ENCODE measurements at regions not wholly inside any gene's neighbourhood (a gene's known extent, or its start where the extent isn't known, plus 50 kb on each side); places are given as distances from the start of the nearest gene placed in this dataset.
"Not testable (repeated sequence)": the region's sequence is repeated elsewhere in the genome, so short reads cannot be mapped to it uniquely, and the experiment has no call there.

- no peak overlapping the region for H3K4me3 ChIP-seq (ENCODE audit: low read length)
Observed at GRCh38 chr12:47366157-47366556, 286.4 kb upstream of the AMIGO2 start.

DNA sequence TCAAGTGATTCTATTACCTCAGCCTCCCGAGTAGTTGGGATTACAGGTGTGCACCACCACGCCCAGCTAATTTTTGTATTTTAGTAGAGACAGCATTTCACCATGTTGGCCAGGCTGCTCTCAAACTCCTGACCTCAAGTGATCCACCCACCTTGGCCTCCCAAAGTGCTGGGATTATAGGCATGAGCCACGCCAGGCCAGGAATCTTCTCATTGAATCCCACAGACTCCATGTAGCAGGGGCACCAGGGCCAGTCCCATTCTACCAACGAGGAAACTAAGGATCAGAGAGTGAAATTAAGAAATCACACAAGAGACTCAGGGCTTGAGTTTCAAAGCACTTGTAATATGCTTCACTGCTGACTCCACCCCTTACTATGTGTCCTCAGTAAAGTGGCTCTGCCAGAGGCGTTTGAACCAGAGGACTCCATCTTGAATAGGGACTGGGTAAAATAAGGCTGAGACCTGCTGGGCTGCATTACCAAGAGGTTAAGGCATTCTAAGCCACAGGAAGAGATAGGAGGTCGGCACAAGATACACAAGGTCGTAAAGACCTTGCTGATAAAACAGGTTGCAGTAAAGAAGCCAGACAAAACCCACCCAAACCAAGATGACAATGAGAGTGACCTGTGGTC, 285.8 kb upstream of the AMIGO2 start:
- WGBS (ENCODE audit: insufficient coverage), result 54% methylated on average over 2 of the region's 7 CpGs
- not testable (repeated sequence) for H3K36me3 ChIP-seq (ENCODE audit: control insufficient read depth, insufficient read depth, low read length); H3K9me3 ChIP-seq (replicated peaks; ENCODE audit: control insufficient read depth, low read depth, low read length); H3K4me3 ChIP-seq (ENCODE audit: low read length); H3K27ac ChIP-seq (ENCODE audit: low read length); DNase-seq; H3K27me3 ChIP-seq (ENCODE audit: control insufficient read depth, insufficient read depth, low read length); H3K4me1 ChIP-seq (ENCODE audit: control insufficient read depth, insufficient read depth, low read length)

More at GRCh38 chr12:47366157-47366556, 286.4 kb upstream of the AMIGO2 start:
- no peaks in the 10 kb centered on the region for H3K4me1 ChIP-seq (ENCODE audit: control insufficient read depth, insufficient read depth, low read length)
- H3K27ac ChIP-seq (ENCODE audit: low read length), result no peak overlapping the region
- H3K27me3 ChIP-seq (ENCODE audit: control insufficient read depth, insufficient read depth, low read length), result no peaks in the 10 kb centered on the region
- 60% methylated on average over 1 of the region's 2 CpGs for WGBS (ENCODE audit: insufficient coverage)
- H3K9me3 ChIP-seq (replicated peaks; ENCODE audit: control insufficient read depth, low read depth, low read length), result no peaks in the 10 kb centered on the region
- DNase-seq, result peak; percentile 56
- no peaks in the 10 kb centered on the region for H3K36me3 ChIP-seq (ENCODE audit: control insufficient read depth, insufficient read depth, low read length)

GRCh38 chr12:47364261-47364660, 284.5 kb upstream of the AMIGO2 start:
- no peak overlapping the region for H3K27ac ChIP-seq (ENCODE audit: low read length)
- no peaks in the 10 kb centered on the region for H3K4me1 ChIP-seq (ENCODE audit: control insufficient read depth, insufficient read depth, low read length)
- H3K27me3 ChIP-seq (ENCODE audit: control insufficient read depth, insufficient read depth, low read length), result no peaks in the 10 kb centered on the region
- WGBS (ENCODE audit: insufficient coverage), result no CpG with 5 or more reads among the region's 2 CpGs
- no peaks in the 10 kb centered on the region for H3K9me3 ChIP-seq (replicated peaks; ENCODE audit: control insufficient read depth, low read depth, low read length)
- no peak for DNase-seq
- H3K36me3 ChIP-seq (ENCODE audit: control insufficient read depth, insufficient read depth, low read length), result no peaks in the 10 kb centered on the region
- no peak overlapping the region for H3K4me3 ChIP-seq (ENCODE audit: low read length)

DNA sequence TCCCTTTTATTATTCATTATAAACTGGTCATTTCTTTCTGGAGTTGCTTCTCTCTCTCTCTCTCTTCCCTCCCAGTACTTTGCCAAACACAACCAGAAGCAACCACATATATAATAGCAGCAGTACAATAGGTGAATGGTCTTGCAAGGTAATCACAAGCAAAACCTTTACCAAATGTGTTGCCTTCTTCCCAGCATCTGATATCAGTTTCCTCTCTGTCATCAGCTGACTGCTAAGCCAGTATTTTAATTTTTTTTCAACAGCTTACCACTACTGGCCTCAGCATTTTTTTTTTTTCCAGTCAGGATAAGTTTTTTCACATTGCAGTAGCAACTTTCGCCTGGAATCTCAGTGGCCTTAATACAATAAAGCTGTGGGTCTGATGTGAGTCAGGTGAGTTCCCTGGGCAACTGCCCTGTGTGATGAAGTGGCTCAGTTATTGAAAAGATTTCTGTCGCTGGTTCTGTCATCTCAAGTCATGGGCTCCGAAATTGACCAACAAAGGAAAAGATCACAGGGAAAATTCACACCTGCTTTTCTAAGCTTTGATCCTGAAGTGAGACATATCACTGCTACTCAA, 282.5 kb upstream of the AMIGO2 start:
- no CpG with 5 or more reads among the region's 3 CpGs for WGBS (ENCODE audit: insufficient coverage)
- Histone ChIP-seq H3K4me1 (ENCODE audit: control insufficient read depth, insufficient read depth, low read length) (no peaks in the 10 kb centered on the region), H3K27ac (ENCODE audit: low read length) (no peak overlapping the region), H3K27me3 (ENCODE audit: control insufficient read depth, insufficient read depth, low read length) (no peaks in the 10 kb centered on the region), H3K36me3 (ENCODE audit: control insufficient read depth, insufficient read depth, low read length) (no peaks in the 10 kb centered on the region), H3K4me3 (ENCODE audit: low read length) (no peak overlapping the region), H3K9me3 (replicated peaks; ENCODE audit: control insufficient read depth, low read depth, low read length) (no peaks in the 10 kb centered on the region)
- peak; percentile 14 for DNase-seq

DNA sequence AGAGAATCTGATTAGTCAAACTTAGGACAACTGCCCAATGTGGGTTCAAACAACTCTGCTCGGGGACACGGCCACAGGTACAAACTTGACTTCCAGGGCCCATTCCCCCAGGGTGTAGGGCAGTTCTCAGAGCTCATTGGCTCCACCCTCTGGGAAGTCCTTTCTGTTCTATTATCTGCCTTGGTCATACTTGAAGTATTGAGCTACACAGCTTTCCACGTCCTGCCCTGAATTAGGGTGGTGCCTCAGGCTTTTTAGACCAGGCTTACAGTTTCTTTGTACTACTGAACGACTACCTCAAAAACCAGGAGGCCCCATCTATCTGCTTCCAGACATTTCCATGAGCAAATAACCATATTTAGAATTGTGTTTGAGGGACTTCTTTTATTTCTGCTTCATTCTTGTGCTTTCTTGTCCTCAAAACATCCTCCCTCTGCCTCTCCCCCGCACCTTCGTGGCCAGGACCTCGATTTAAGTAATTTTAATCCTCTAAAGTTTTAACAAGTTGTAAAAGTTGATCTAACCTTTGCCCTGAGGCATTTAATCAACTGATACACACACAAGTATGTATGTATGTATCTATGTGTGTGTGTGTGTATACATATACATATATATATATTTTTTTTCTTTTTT, 281.7 kb upstream of the AMIGO2 start:
- DNase-seq, result peak; percentile 16
- 81% methylated on average over 3 of the region's 7 CpGs for WGBS (ENCODE audit: insufficient coverage)
- no peaks in the 10 kb centered on the region for H3K4me1 ChIP-seq (ENCODE audit: control insufficient read depth, insufficient read depth, low read length)
- no peaks in the 10 kb centered on the region for H3K9me3 ChIP-seq (replicated peaks; ENCODE audit: control insufficient read depth, low read depth, low read length)
- peak overlapping the region; percentile 53 for H3K27ac ChIP-seq (ENCODE audit: low read length)
- H3K36me3 ChIP-seq (ENCODE audit: control insufficient read depth, insufficient read depth, low read length), result no peaks in the 10 kb centered on the region
- H3K27me3 ChIP-seq (ENCODE audit: control insufficient read depth, insufficient read depth, low read length), result no peaks in the 10 kb centered on the region
- H3K4me3 ChIP-seq (ENCODE audit: low read length), result no peak overlapping the region

DNA sequence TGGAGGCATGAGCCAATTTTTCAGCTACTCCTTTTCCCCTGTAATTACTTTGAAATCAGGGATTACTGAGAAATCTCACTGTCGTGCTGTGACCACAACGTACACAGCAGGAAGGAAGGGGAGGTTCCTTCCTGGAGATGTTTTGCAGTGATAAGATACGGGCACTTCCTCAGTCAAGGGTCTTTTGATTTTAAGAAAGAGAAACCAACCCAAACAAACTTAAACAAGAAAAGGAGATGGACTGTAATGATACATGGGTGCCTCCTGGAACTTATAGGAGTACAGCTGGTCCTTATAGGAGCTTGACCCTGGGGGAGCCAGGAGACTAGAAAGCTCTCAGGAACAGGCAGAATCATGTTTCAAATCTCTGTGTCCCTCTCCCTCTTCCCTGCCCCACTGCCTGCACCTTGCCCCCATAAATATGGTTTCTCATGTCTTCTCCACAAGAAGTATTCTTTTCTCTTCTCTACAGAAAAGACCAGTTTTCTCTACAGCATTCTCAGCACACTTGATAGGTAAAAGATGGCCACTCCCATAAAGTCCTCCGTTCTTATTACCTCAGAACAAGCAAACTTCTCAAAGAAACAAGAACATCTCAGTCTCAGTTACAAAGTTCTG, 281.1 kb upstream of the AMIGO2 start:
- H3K4me3 ChIP-seq (ENCODE audit: low read length), result no peak overlapping the region

GRCh38 chr12:47360093-47360480, 280.3 kb upstream of the AMIGO2 start:
- Histone ChIP-seq H3K36me3 (ENCODE audit: control insufficient read depth, insufficient read depth, low read length) (no peaks in the 10 kb centered on the region), H3K4me1 (ENCODE audit: control insufficient read depth, insufficient read depth, low read length) (no peaks in the 10 kb centered on the region), H3K27ac (ENCODE audit: low read length) (no peak overlapping the region), H3K9me3 (replicated peaks; ENCODE audit: control insufficient read depth, low read depth, low read length) (no peaks in the 10 kb centered on the region), H3K27me3 (ENCODE audit: control insufficient read depth, insufficient read depth, low read length) (no peaks in the 10 kb centered on the region), H3K4me3 (ENCODE audit: low read length) (no peak overlapping the region)
- DNase-seq, result no peak
- no CpG with 5 or more reads among the region's 1 CpG for WGBS (ENCODE audit: insufficient coverage)

More for the DNA sequence above, 281.1 kb upstream of the AMIGO2 start:
- no peaks in the 10 kb centered on the region for H3K27me3 ChIP-seq (ENCODE audit: control insufficient read depth, insufficient read depth, low read length)
- no peaks in the 10 kb centered on the region for H3K9me3 ChIP-seq (replicated peaks; ENCODE audit: control insufficient read depth, low read depth, low read length)
- no peaks in the 10 kb centered on the region for H3K4me1 ChIP-seq (ENCODE audit: control insufficient read depth, insufficient read depth, low read length)
- DNase-seq, result peak; percentile 19
- peak overlapping the region; percentile 53 for H3K27ac ChIP-seq (ENCODE audit: low read length)
- WGBS (ENCODE audit: insufficient coverage), result no CpG with 5 or more reads among the region's 4 CpGs
- H3K36me3 ChIP-seq (ENCODE audit: control insufficient read depth, insufficient read depth, low read length), result no peaks in the 10 kb centered on the region

DNA sequence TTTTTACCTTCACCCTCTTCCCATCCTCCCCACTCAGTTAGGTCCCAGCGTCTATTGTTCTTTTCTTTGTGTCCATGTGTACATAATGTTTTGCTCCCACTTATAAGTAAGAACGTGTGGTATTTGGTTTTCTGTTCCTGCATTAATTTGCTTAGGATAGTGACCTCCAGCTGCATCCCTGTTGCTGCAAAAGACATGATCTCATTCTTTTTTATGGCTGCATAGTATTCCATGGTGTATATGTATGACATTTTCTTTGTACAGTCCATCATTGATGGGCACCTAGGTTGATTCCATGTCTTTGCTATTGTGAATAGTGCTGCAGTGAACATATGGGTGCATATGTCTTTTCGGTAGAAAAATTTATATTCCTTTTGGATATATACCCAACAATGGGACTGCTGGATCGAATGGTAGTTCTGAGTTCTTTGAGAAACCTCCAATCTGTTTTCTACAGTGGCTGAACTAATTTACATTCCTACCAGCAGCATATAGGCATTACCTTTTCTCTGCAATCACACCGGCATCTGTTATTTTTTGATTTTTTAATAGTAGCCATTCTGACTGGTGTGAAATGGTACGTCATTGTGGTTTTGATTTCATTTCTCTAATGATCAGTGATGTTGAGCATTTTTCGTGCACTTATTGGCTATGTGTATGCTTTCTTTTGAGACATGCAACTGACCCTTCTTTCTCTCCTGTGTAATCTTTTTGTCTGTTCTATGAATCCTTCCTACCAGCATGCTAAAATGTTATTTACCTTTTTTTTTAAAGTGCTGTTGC, 279.7 kb upstream of the AMIGO2 start:
- Histone ChIP-seq H3K4me1 (ENCODE audit: control insufficient read depth, insufficient read depth, low read length) (no peaks in the 10 kb centered on the region), H3K27ac (ENCODE audit: low read length) (no peak overlapping the region), H3K9me3 (replicated peaks; ENCODE audit: control insufficient read depth, low read depth, low read length) (no peaks in the 10 kb centered on the region), H3K4me3 (ENCODE audit: low read length) (no peak overlapping the region), H3K36me3 (ENCODE audit: control insufficient read depth, insufficient read depth, low read length) (no peaks in the 10 kb centered on the region), H3K27me3 (ENCODE audit: control insufficient read depth, insufficient read depth, low read length) (no peaks in the 10 kb centered on the region)
- DNase-seq, result no peak
- WGBS (ENCODE audit: insufficient coverage), result no CpG with 5 or more reads among the region's 7 CpGs

DNA sequence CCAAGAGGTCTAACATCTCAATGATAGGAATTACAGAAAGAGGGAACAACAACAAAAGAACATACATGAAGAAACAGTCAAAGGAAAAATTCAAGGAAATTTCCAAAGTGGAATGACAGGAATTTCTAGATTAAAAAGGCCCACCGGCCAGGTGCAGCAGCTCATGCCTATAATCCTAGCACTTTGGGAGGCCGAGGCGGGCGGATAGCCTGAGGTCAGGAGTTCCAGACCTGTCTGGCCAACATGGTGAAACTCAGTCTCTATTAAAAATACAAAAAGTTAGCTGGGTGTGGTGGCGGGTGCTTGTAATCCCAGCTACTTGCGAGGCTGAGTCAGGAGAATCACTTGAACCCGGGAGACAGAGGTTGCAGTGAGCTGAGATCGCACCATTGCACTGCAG, 277.2 kb upstream of the AMIGO2 start:
- 69% methylated on average over 4 of the region's 8 CpGs for WGBS (ENCODE audit: insufficient coverage)
- not testable (repeated sequence) for H3K9me3 ChIP-seq (replicated peaks; ENCODE audit: control insufficient read depth, low read depth, low read length); H3K27me3 ChIP-seq (ENCODE audit: control insufficient read depth, insufficient read depth, low read length); DNase-seq; H3K27ac ChIP-seq (ENCODE audit: low read length); H3K36me3 ChIP-seq (ENCODE audit: control insufficient read depth, insufficient read depth, low read length); H3K4me1 ChIP-seq (ENCODE audit: control insufficient read depth, insufficient read depth, low read length); H3K4me3 ChIP-seq (ENCODE audit: low read length)

Data from muscle of leg (tissue), 3 donors.